Activated CD8-positive, alpha-beta memory T cell treated with anti-CD3 and anti-CD28 coated beads, Interleukin-2, amount 50 U/mL, for 1 hour (primary cell): ENCODE measurements at regions not wholly inside any gene's neighbourhood (a gene's known extent, or its start where the extent isn't known, plus 50 kb on each side); places are given as distances from the start of the nearest gene placed in this dataset.
"Not testable (repeated sequence)": the region's sequence is repeated elsewhere in the genome, so short reads cannot be mapped to it uniquely, and the experiment has no call there.

Source experiments
- DNase-seq: peaks from one replicate; pipeline ENCODE4 v3.0.0-alpha.2; 2020; ENCODE audit errors: extremely low read depth

GRCh38 chr7:25743670-25744451 is 408.1 kb upstream of the NFE2L3 start:
- not testable (repeated sequence) for DNase-seq

DNA sequence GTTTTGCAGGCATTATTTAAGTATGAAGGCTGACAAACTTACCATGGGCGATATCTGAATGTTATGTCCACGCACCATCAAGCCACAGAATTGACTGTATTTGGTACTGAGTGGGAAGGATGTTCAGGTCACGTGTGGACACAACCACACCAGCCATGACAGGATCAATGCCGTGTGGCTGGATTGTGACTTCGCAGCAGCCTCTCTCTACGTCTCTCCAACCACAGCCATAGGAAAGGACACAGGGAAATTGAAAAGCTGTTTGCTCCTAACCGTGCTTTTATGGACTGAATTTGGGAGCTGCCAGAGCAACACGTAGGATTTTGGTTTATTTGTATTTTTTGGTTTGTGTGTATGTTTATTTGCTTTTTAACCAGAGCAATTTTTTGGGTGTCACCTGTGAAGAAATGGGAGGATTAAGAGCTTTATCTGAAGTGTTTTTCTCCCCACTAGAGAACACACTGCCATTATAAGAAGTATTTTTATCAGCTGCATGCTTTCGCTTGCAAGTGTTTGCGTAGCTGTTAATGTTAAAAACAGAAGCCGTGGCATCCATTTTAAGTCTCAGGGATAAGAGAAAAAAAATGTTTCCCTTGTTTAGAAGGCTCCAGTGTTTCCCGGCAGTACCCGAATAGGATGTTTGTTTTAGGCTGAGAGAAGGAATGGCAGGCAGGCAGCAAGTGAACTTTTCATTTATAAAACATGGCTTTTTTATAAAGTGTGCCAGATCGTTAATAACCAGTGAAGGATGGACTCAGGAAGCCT is 401.1 kb upstream of the NFE2L3 start:
- DNase-seq = no peak

- DNase-seq = no peak
These were observed 399.8 kb upstream of the NFE2L3 start for GRCh38 chr7:25752154-25752553.

GRCh38 chr7:25752967-25753791 is 398.8 kb upstream of the NFE2L3 start:
- DNase-seq = no peak

- DNase-seq = no peak
These were observed 398.2 kb upstream of the NFE2L3 start for GRCh38 chr7:25753837-25754236.

DNA sequence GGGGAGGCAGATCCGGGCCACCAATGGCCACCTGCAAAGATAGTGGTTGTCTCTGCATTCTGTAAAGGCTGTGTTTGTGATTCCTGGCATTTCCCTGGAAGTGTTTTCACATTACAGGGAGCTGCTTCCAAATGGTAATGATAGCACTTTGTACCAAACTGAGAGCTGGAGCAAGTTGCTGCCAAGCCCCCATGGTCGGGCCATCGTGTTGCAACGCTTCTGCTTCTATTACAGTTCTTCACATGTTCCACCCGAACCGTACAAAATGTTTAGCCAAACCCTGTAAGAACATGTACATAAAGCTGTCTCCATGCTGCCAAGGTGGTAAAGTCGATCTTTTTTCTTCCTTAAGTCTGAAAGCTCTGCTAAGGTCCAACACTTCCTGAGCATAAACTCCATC is 397.7 kb upstream of the NFE2L3 start:
- DNase-seq = no peak

DNA sequence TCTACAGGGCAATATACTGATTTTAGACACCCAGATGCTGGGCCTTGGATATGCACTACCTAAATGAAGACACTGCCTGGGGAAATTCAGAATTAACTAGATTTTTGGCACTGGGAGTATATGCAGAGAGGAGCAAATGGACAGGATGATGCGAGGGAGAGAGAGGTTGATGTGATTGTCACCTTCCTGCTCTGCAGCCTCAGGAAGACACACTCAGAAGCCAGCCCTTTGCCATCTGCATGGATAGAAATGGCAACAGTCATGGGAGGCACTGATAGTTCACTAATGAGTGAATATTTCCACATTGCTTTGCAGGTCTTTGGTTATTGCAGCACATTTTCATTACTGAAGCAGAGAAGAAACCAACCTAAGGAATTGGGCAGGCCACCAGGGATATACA is 397.2 kb upstream of the NFE2L3 start:
- no peak for DNase-seq

GRCh38 chr7:25756601-25757000 is 395.4 kb upstream of the NFE2L3 start:
- no peak for DNase-seq

- DNase-seq = no peak
These were observed 393.4 kb upstream of the NFE2L3 start for GRCh38 chr7:25758559-25758958.

- DNase-seq = no peak
These were observed 392.7 kb upstream of the NFE2L3 start for GRCh38 chr7:25759286-25759685.

GRCh38 chr7:25759748-25760147 is 392.2 kb upstream of the NFE2L3 start:
- DNase-seq = no peak

GRCh38 chr7:25762511-25763462 is 389.2 kb upstream of the NFE2L3 start:
- no peak for DNase-seq

DNA sequence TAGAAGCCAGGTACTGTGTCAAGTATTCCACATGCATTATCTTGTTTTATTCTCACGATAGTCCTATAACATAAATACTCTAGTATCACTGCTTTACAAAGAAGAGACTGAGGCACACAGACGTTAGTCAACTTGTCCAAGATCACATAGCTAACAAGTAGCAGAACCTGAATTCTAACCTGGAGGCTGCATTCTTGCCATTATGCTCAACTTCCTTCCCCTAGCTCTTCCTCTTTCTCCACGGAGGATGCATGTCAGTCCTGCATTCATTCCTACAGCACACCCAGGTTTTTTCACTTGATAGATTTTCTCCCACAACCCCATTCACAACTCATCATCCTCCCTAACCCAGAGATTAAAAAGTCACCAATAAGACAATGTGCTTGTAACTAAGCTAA is 388.5 kb upstream of the NFE2L3 start:
- no peak for DNase-seq

GRCh38 chr7:25765110-25765655 is 386.8 kb upstream of the NFE2L3 start:
- DNase-seq = no peak

GRCh38 chr7:25770235-25770634 is 381.8 kb upstream of the NFE2L3 start:
- no peak for DNase-seq

- DNase-seq = no peak
These were observed 381.3 kb upstream of the NFE2L3 start for GRCh38 chr7:25770670-25771069.

GRCh38 chr7:25771491-25771890 is 380.5 kb upstream of the NFE2L3 start:
- DNase-seq = no peak

DNA sequence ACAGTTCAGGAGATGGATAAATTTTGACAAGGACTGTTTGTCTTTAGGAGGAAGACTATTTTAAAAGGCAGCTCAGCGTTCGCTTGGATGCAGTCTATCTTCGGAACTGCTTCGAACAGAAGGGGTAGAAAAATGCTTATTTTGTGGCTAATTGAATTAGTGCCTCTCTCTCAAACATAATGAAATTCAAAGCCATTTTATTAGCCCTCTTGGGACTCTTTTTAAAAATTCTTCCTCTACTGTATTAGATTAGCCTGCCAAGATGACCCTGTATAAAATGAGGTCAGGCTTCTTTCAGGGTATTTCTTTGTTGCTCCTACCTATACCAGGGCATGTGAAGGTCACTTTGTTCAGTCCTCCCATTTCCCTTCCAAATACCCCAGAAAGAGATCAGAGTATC is 379.2 kb upstream of the NFE2L3 start:
- DNase-seq = no peak

DNA sequence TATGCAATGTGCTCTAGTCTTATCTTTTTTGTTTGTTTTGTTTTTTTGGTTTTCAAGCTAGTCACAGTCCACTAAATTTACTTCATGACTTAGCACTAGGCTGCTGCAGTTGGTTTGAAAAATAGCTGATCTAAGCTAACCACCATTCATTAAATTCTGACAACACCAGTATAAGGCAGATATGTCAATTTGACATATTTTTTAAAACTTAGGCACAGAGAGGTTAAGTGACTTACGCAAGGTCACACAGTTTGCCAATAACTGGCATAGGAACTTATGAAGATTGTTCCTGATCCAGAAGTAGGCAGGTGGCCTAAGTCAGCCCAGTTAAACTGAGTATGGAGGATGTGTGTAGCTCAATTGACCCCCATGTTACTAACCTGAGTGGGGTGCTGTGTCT is 377.3 kb upstream of the NFE2L3 start:
- no peak for DNase-seq

DNA sequence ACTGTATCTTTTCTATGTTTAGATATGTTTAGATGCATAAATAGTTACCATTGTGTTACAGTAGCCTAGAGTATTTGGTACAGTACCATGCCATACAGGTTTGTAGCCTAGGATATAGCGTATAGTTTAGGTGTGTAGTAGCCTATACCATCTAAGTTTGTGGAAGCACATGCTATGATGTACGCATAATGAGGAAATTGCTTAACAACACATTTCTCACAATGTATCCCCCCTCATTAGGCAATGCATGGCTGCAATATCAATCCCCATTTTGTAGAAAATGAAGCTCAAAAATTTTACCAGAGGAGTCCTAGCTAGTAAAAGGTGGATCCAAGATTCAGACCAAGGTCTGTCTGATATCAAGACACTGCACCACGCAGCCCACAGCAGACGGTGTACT is 376.4 kb upstream of the NFE2L3 start:
- no peak for DNase-seq
